Spleen (tissue), 11 donors: ENCODE measurements at regions not wholly inside any gene's neighbourhood (a gene's known extent, or its start where the extent isn't known, plus 50 kb on each side); places are given as distances from the start of the nearest gene placed in this dataset.

Experiments
- DNase-seq: peaks from one replicate; pipeline ENCODE4 v3.0.0-alpha.2; 2020
- H3K27ac ChIP-seq, 8 donors: fragments of 200-600 bp; sonication (generic) in 7 of 8; 1 replicate in 4 of 8; 2 replicates in 4 of 8; pipeline versions ENCODE4 v1.5.0 to v1.8.0; 2016 to 2021; ENCODE audit warnings: inconsistent platforms in 4 of 8, mild to moderate bottlenecking in 4 of 8, moderate library complexity in 1 of 8
- H3K27me3 ChIP-seq, 7 donors: fragments of 200-600 bp; sonication (generic) in 6 of 7; replicated peaks in 1 of 7; 1 replicate in 4 of 7; 2 replicates in 3 of 7; pipeline versions ENCODE4 v1.5.0 to v1.8.0; 2016 to 2021; ENCODE audit warnings: inconsistent platforms in 3 of 7, mild to moderate bottlenecking in 1 of 7
- H3K36me3 ChIP-seq, 6 donors: fragments of 200-600 bp; sonication (generic) in 5 of 6; 1 replicate in 4 of 6; 2 replicates in 2 of 6; pipeline versions ENCODE4 v1.5.0 to v1.8.0; 2016 to 2021; ENCODE audit warnings: inconsistent platforms in 2 of 6
- H3K4me1 ChIP-seq, 6 donors: fragments of 200-600 bp; sonication (generic) in 5 of 6; 1 replicate in 3 of 6; 2 replicates in 3 of 6; pipeline versions ENCODE4 v1.5.0 to v1.8.0; 2016 to 2021; ENCODE audit warnings: inconsistent platforms in 3 of 6
- H3K4me3 ChIP-seq, 8 donors: fragments of 200-600 bp; sonication (generic) in 7 of 8; 1 replicate in 4 of 8; 2 replicates in 4 of 8; pipeline versions ENCODE4 v1.5.0 to v1.8.0; 2016 to 2021; ENCODE audit warnings: inconsistent platforms in 4 of 8, mild to moderate bottlenecking in 4 of 8, moderate library complexity in 2 of 8
- H3K9me3 ChIP-seq, 8 donors: fragments of 200-600 bp; sonication (generic) in 7 of 8; 1 replicate in 4 of 8; 2 replicates in 4 of 8; pipeline versions ENCODE4 v1.5.0 to v1.8.0; 2016 to 2021; ENCODE audit warnings: inconsistent platforms in 4 of 8
- CTCF ChIP-seq, 11 experiments: fragments of 200-600 bp in 7 of 11; fragments of 450-650 bp in 4 of 11; sonication (generic) in 4 of 11; IDR thresholded peaks in 8 of 11; conservative IDR thresholded peaks in 3 of 11; 1 replicate in 7 of 11; 2 replicates in 4 of 11; pipeline versions ENCODE4 v1.4.0 to v1.8.0; 2016 to 2021; ENCODE audit warnings: antibody characterized with exemption in 11 of 11, inconsistent platforms in 4 of 11, mild to moderate bottlenecking in 1 of 11
- POLR2A ChIP-seq, 3 donors: fragments of 450-650 bp; IDR thresholded peaks; one replicate each; pipeline ENCODE4 v1.5.1; 2017; ENCODE audit warnings: antibody characterized with exemption in 3 of 3, mild to moderate bottlenecking in 1 of 3
- POLR2AphosphoS5 ChIP-seq, 3 donors: sonication (generic); formaldehyde crosslinking; IDR thresholded peaks; one replicate each; pipeline ENCODE4 v1.5.1; 2017; ENCODE audit warnings: antibody characterized with exemption in 3 of 3
- WGBS, 5 donors: extraction: QIAGEN DNeasy Blood & Tissue Kit in 3 of 5; methylation state at CpG; one replicate each; pipeline versions ENCODE4 v1.1.5 to v1.1.7; 2013 to 2018; 5-methylcytosine and 5-hydroxymethylcytosine counted together
- intact Hi-C: fragments of 100-400 bp; cut with DNase I; formaldehyde crosslinking; loops from one replicate; pipeline ENCODE4 v1.15.0; 2023; ENCODE audit warnings: low total_unique reads
- donor health status: healthy with polysubstance abuse.
- donor health status: DM: no; HTN: no; CAD: no; lungs with moderate emphysema.
- donor health status: DM: no; HTN: no; CAD: no.
- donor health status: Bipolar disorder and iron deficiency.
- donor health status: healthy.
- donor health status: DM: no; HTN: no; CAD: no.
- donor health status: DM: yes; HTN: yes; CAD: no.

- WGBS, 5 donors = 93 to 98% (median 94%) methylated on average over 4 of the region's 4 CpGs
- no peaks in the 10 kb centered on the region for H3K36me3 ChIP-seq
- no peak for TF ChIP-seq CTCF (IDR thresholded peaks at IDR 0.05 in 8 of 11, conservative IDR thresholded peaks at IDR 0.05 in 3 of 11)
- TF ChIP-seq POLR2A (IDR thresholded peaks at IDR 0.05) = no peak
- no peak overlapping the region for H3K4me3 ChIP-seq
- peaks cover 0 to 8% (median 3%) of the 10 kb centered on the region in 6 donors for H3K4me1 ChIP-seq
- H3K9me3 ChIP-seq = no peaks in the 10 kb centered on the region
- DNase-seq = no peak
- H3K27me3 ChIP-seq = no peaks in the 10 kb centered on the region
- intact Hi-C loops = no loop called here
- no peak overlapping the region for H3K27ac ChIP-seq
Measured at GRCh38 chr2:88892788-88893187, 201.3 kb downstream of the RPIA start.

- intact Hi-C loops = no loop called here
- no peak for DNase-seq
- no peak overlapping the region for H3K27ac ChIP-seq
- H3K4me3 ChIP-seq = no peak overlapping the region
- H3K36me3 ChIP-seq = no peaks in the 10 kb centered on the region
- H3K4me1 ChIP-seq = peaks cover 0 to 11% (median 3%) of the 10 kb centered on the region in 6 donors
- H3K27me3 ChIP-seq = no peaks in the 10 kb centered on the region
- peaks cover 0 to 6% (median 0%) of the 10 kb centered on the region in 8 donors for H3K9me3 ChIP-seq
- TF ChIP-seq POLR2AphosphoS5 (IDR thresholded peaks at IDR 0.05) = no peak
- 50 to 70% (median 58%) methylated on average over 1 of the region's 1 CpG for WGBS, 5 donors
Measured at GRCh38 chr2:88896971-88897370, 205.5 kb downstream of the RPIA start.

GRCh38 chr2:88897715-88898114 is 206.2 kb downstream of the RPIA start:
- H3K9me3 ChIP-seq = peaks cover 0 to 6% (median 0%) of the 10 kb centered on the region in 8 donors
- no peak overlapping the region for H3K4me3 ChIP-seq
- H3K4me1 ChIP-seq = peaks cover 0 to 11% (median 3%) of the 10 kb centered on the region in 6 donors
- 0 to 17% (median 11%) methylated on average over 1 of the region's 1 CpG for WGBS, 5 donors
- no peaks in the 10 kb centered on the region for H3K36me3 ChIP-seq
- DNase-seq = no peak
- TF ChIP-seq POLR2AphosphoS5 (IDR thresholded peaks at IDR 0.05) (no peak), CTCF (IDR thresholded peaks at IDR 0.05 in 8 of 11, conservative IDR thresholded peaks at IDR 0.05 in 3 of 11) (no peak), POLR2A (IDR thresholded peaks at IDR 0.05) (no peak)
- intact Hi-C loops = no loop called here
- no peak overlapping the region for H3K27ac ChIP-seq
- no peaks in the 10 kb centered on the region for H3K27me3 ChIP-seq

DNA sequence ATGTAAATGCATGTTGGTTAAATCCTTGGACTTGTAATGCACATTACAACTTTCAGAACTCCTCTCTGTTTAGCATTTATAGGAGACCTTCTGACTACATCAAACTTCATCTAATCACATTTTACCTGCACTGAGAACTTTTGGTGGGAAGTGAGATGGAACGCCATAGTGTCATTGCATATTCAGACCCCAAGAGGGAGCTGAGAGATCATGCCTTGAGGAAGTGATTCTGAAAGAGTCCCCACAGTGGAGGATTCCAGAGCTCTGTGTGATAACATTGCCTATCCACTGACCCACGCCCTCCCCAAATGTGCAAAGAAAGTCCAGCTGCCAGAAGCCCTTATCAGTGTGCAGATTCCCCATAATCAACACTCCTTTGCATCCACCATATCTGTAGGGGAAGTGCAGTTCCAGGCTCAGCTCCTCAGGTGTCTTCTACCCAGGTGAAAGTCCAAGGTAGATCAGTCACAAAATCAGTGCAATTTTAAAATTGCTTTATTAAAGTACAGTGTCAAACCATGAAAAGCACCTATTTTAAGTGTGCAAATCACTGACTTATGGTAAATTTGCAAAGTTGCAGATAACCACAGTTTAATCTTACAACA is 212.4 kb downstream of the RPIA start:
- DNase-seq = no peak
- Histone ChIP-seq H3K9me3 (peaks cover 0 to 9% (median 0%) of the 10 kb centered on the region in 8 donors), H3K36me3 (no peaks in the 10 kb centered on the region), H3K4me3 (no peak overlapping the region), H3K27me3 (no peaks in the 10 kb centered on the region), H3K27ac (no peak overlapping the region), H3K4me1 (no peaks in the 10 kb centered on the region)
- 8 to 25% (median 10%) methylated on average over 2 of the region's 2 CpGs for WGBS, 5 donors
- TF ChIP-seq CTCF (IDR thresholded peaks at IDR 0.05 in 8 of 11, conservative IDR thresholded peaks at IDR 0.05 in 3 of 11) (peak; percentile 27 to 71 (median 63)), POLR2AphosphoS5 (IDR thresholded peaks at IDR 0.05) (no peak), POLR2A (IDR thresholded peaks at IDR 0.05) (no peak)
- intact Hi-C loops = no loop called here

GRCh38 chr2:88913280-88913679 is 221.8 kb downstream of the RPIA start:
- intact Hi-C loops = no loop called here
- no peak for TF ChIP-seq CTCF (IDR thresholded peaks at IDR 0.05 in 8 of 11, conservative IDR thresholded peaks at IDR 0.05 in 3 of 11)
- no peak for TF ChIP-seq POLR2AphosphoS5 (IDR thresholded peaks at IDR 0.05)
- TF ChIP-seq POLR2A (IDR thresholded peaks at IDR 0.05) = no peak
- Histone ChIP-seq H3K27me3 (peaks cover 0 to 5% (median 0%) of the 10 kb centered on the region in 7 donors), H3K36me3 (no peaks in the 10 kb centered on the region), H3K4me3 (no peak overlapping the region), H3K9me3 (no peaks in the 10 kb centered on the region), H3K27ac (no peak overlapping the region), H3K4me1 (no peaks in the 10 kb centered on the region)
- DNase-seq = no peak
